Putamen (tissue), 1 donor: ENCODE measurements at regions not wholly inside any gene's neighbourhood (a gene's known extent, or its start where the extent isn't known, plus 50 kb on each side); places are given as distances from the start of the nearest gene placed in this dataset.

ENCODE experiments used
- DNase-seq: peaks from one replicate; pipeline ENCODE4 v3.0.0-alpha.2; 2016; ENCODE audit warnings: low spot score

DNA sequence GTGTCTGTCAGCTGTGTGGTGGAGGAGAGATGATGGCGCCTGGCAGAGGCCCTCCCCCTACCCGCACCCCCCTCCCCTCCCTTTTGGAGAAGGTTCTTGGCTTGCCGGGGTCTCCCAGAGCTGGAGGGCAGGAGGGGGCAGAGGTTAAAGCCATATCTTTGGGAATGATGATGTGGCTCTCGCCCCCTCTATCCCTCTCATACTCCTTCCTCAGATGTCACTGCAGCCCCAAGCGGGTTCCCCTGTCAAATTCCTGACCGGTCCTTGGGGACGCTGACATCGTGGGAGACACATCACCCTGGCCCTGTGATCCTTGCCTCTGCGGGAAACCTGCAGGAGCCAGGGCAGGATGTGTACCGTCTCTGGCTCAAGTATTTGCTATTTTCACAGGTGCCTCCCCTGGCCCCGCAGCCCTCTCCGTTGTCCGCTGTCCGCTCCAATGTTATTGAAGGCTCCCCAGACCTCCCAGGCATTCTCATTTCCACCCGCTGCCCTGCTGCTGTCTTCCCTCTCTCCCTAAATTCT is 109.5 kb downstream of the FOXD1 start:
- peak; percentile 8 for DNase-seq

DNA sequence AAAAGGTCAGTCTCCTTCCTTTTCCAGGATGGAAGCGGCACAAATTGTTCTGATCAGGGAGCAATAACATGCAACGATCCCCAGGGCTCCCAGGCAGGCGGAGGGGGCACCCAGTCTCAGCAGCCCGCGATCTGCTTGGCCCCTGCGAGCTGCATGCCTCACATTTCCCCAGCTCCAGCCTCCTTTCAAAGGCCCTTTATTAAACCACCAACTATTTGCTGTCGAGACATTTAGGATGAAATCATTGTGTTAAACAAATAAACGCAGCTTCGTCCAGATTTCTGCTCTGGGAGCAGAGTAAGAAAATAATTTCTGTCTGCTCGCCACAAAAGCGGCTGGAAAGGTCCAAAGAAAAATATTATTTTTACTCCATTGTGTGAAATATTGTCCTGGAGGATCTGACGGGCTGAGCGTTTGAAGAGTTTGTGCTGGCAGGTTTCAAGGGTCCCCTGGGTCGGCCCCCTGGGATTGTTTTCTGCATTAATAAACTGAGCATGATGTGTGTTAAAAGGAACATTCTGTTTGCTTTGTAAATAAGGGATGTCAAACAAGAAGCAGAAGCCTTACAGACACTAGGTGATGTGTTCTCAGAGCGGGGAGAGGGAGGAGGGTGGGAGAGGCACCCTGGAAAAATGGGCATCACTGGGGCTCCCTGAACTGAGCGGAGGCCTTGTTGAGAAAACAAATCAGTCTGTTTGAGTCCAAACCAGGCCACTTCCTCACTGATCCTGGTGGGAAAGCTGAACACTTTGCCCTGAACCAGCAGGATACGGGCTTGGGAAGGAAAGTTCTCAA is 110.1 kb downstream of the FOXD1 start:
- DNase-seq, result peak; percentile 10

DNA sequence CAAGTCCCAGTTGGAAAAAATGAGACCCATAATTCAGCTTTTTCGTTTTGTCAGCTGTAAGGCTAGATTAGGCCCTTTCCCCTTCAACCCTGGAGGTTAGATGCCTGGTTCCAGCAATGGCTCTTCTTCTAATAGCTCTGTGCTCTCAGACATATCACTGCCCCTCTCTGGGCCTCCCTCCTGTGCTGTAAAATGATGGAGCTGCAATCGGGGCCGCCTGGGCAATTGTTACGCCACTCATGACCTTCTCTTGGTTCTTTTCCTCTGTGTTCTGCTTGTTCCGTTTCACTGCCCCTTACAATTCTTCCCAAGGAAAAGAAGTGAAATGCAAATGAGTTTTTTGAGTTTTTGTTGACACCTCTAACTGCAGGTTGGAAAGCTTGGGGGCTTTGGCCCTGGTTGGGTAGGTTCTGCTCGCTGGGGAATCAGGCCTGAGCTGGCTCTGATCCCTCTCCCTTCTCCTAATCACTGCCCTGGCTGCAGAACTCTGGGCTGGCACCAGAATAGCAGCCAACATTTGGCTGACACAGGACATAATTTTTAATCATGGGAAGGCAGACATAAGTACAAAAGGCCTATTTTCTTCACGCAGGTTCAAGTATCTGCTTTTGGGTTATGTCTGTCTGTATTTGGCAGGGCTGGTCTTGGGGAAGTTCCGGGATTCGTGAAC is 110.9 kb downstream of the FOXD1 start:
- DNase-seq, result no peak

DNA sequence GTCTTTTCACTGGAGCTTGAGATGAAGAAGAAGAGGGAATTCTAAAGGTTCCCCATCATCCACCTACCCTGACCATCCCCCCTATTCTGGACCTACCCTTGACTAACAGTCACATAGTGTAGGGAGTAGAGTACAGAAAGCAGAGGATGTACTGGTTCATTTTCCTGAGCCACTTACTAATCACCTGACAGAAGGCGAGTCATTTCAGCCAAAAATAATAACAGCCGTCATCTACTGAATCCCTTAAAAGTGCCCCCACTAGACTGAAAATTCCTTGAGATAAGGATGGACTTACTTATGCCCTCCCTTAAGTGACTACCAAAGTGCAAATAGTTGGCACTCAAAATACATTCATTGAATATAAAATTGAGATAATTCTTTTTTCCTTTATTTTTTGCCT is 112.2 kb downstream of the FOXD1 start:
- DNase-seq, result no peak

DNA sequence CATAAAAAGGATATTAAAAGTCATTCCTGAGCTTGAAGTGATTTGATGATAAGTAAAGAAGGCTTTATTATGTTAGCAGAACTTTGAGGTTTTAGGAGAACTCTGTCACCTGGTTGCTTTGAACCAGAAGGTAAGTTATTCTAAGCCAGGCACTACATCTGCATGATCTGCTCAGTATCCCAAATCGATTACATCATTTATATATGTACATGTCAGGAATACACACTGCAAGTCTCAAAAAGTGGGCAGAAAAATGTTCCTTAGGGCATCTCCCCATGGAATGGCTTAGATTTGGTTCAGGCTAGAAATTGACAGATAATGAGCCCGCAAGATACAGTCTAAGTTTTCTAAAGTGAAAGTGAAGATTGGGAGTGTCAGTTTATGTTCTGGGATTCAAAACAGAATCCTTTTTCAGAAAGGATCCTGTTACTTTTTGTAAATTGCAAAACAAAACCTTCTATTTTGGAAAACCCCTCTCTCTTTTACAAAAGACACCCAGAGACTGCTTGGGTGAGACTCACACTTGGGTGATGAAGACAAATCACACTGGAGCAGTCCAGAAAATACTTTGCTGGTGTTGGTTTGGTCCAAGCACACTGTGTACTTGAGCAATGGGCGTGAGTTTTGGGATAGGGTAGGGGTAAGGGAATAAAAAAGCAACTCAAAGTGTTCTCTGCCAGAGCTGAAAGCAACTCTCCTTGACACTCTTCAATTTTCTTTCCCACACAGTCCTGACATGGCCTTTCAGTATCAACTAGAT is 114.5 kb downstream of the FOXD1 start:
- no peak for DNase-seq

DNA sequence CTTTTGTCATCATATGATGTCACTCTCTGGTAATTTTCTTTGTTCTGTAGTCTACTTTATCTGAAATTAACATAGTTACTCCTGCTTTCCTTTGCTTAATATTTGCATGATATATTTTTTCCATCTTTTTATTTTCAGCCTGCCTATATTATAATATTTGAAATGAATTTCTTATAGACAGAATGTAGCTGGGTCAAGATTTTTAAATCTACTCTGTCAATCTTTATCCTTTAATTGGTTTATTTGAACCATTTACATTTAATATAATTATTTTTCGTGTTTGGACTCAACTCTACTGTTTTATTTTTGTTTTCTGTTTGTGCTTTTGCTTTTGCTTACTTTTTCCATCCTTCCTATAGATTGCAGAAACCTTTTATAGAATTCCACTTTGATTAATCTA is 118.0 kb downstream of the FOXD1 start:
- DNase-seq, result no peak

DNA sequence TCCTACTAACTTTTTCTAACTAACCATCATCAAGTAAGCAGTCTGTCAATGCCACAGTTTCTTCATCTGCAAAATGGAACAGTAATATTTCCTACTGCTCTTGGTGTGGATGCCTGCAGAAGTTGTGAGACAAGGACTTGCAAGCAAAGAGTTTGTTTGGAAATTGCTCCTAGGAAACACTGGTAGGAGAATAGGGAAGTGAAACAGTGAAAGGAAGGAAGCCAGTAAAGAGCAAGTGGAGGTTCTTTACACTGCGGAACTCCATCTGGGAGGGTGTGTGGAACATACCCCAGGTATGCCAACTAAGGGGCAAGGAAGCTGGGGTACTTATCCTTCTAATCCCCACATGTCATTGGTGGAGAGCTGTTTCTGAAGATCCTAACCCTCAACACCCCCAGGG is 119.9 kb downstream of the FOXD1 start:
- no peak for DNase-seq

DNA sequence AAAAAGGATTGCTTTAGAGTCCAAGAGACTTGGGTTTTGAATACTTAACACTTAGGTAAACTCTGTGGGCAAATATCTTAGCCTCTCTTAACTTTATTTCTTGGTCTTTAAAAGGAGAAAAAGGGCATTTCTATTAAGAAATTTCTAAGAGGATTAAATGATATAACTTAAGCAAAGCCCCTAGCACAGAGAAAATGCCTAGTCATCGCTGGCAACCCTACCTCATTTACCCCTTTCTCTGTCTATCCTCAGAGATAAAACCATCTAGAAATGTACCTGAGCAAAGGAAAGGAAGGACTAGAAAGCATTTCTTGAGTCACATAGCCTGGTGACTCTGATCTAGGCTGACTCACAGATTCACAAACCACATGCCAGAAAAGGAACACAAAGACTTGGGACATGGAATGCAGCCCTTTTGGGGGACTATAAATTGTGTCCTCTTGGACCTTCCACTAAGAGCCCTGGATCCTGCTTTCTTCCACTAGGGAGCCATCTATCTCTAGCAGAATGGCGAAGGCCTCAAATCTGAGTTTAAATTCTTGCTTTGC is 120.6 kb downstream of the FOXD1 start:
- no peak for DNase-seq

DNA sequence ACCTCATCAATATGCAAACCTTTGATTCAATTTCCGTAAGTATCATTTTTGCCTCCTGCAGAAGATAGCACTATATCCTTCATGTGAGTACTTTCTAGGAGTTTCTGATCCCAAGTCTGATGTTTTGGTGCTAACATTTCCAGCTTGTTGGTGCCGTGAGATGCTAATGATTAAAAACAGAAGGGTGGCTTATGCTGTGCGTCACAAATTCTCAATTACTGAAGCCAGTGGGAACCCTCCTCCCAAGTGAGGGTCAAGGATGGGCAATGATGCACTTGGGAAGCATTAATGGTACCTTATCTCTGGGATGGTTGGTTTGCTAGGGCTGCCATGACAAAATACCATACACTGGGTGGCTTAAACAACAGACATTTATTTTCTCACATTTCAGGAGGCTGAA is 123.0 kb downstream of the FOXD1 start:
- DNase-seq, result no peak

DNA sequence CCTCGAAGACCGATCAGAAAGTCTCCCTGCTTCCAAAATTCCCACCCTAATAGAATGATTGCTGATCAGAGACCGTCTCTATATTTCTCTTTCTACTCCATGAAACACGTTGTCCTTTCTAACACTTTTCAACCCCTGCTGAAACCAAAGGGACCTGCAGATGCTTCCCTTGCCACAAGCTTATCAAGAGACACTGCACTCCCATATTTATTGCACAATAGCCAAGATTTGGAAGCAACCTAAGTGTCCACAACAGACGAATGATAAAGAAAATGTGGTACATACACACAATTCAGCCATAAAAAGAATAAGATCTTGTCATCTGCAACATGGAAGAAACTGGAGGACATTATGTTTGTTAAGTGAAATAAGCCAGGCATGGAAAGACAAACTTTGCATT is 125.1 kb downstream of the FOXD1 start:
- DNase-seq, result no peak

DNA sequence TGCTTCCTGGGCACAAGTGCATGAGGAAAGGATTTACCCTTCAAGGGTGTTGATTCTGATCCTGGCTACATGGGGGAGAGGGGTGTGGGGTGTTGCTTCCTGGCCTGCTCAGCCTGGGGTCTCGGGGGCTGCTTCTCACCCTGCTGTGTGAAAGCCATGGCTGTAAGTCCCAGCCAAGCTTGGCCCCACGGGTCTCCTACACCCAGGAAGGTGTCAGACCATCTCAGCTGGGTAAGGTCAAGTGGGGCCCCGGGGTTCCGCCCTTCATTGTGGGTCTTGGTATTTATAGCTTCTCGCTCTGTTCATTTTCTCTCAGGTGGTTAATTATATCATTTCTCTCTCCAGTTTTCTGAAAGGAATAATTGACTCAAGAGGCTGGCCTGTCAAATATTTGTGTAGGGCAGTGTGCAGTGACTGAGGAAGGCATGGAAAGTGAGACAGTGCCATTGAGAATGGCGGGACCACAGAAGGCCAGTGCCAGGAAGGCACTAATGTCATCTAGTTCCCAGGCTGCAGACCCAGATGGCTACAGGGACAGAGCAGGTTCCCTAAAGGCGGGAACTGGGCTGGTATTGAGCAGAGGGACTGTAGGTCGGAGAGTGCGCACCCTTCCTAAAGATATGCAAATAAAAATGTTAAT is 126.0 kb downstream of the FOXD1 start:
- no peak for DNase-seq

DNA sequence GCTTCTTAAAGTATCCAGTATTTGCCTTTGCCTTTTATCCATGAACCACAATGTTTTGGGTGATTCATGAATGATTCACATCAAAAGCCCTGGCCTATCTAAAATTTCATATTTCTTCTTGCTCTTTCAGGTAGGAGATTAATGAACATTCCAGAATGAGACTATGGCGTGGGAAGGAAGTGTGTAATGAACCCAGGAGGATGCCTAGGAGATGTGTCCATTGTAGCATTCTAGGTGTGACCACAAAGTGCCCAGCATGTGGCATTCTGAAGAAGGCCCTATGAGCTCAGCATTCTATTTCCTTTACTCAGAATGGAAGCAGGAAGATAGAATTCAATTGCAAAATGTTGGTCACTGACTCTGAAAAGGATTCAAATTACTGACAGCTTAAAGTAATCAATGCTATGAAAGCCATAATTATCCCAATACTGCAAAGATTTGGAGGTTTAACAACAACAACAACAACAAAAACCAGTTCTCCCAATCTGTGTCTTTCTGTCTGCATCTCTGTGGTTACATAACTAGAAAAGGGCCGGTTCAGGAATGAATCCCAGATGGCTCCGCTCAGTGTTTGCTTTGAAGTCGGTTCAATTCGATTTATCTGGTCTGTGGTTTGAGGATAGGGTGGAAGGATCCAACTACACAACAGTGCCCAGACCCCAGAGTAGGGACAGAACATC is 126.7 kb downstream of the FOXD1 start:
- no peak for DNase-seq

DNA sequence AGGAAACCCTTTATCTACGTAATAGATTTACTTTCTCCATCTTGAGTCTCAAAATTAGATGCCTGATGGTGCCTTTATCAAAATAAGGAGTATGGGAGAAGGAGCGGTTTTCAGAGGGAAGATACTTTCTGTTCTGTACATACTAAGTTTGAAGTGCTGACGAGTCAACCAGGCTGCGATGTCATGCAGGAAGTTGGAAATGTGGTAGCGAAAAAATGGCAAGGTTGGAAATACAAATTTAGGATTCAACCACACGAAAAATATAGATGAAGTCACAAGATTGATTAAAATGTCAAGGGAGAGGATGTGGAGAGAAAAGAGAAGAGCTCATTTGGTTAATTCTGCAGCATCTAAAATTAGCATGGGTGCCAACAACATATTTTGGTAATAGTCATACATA is 129.5 kb downstream of the FOXD1 start:
- DNase-seq, result no peak

DNA sequence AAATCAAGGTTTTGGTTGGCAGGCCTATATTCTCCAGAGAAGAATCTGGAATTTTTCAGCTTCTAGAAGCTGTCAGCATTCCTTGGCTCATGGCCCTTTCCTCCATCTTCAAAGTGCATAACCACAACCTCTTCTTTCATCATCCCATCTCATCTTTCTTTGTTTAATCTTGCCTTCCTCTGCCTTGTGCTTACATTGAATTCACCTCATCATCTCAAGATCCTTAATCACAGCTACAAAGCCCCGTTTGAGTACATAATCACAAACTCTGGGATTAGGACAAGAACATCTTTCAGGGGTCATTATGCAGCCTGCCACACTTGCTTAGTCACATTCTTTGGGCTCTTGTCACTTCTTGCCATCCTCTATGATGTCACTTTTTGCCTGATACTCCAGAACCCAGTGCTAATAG is 130.3 kb downstream of the FOXD1 start:
- DNase-seq, result no peak

DNA sequence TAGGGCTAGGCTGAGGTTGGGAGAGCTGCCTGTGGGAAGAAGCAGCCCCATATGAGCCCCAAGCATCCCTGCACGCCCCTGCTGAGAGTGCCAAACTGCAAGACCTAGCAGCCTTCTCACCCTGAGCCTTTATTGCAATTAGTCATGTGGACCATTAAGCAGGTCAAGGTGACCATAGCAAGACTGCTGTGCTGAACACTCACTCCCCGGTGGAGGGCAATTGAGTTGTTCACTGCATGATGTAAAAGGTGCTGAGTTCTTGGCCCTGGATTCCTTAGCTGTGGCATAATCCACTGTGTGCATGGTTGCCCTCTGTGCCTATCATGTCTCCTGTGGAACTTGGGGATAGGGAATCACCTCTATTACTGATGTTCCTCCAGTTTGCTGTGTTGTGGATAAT is 131.1 kb downstream of the FOXD1 start:
- no peak for DNase-seq

DNA sequence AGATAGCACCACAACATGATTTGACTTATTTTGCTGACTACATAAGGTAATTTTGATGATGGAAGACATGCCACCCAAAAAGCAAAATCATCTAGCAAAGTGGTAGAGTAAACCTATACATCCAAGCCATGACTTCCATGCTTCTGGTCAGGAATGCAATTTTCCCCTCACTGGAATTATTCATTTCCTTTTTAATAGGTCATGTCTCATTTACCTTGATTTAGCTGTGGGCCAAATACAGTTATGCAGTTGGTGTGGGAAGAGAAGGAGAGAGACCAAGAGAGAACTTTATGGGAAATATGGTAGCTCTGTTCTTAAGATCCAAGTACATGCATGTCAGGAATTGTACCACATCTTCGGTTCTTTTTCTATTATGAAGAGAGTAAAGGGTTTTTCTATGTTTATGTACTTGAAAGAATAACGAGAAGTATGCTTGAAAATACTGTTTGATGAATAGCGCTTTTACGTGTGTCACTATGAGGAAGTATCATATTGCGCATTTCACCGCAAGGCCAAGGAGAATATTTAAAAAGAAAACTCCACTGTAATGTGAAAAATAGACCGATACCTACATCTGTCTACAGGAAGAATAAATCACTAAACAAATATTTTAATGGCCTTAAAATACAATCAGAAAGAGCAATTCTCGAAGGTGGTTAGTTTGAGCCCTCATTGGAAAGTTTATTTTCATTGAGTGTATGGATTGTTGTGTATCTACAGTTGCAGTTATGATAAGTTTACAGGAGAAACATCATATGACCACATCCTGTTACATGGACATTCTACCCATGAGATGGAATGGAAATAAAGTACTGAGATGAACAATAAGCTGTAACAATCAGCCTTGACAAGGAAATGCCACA is 134.0 kb downstream of the FOXD1 start:
- DNase-seq, result no peak

DNA sequence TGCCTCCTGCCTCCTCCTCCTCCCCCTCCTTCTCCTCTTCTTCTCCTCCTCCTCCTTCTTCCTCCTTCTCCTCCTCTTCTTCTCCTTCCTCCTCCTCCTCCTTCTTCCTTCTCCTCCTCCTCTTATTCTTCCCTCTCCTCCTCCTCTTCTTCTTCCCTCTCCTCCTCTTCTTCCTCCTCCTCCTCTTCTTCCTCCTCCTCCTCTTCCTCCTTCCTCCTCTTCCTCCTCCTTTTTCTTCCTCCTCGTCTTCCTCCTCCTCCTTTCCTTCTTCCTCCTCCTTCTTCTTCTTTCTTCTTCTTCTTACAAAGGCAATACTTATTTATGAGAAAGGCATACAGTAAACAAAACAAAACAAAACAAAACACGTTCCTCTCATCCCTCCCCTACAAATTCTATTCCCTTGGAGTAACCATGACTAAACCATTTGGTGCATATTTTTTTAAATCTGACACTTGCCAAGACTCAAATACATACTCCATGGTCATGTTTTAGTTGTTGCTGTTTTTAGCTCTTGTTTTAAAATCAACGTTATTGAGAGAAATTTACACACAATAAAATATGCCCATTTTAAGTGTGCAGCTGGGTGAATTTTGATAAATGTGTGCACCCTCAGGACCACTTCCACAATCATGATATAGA is 135.6 kb downstream of the FOXD1 start:
- no peak for DNase-seq

DNA sequence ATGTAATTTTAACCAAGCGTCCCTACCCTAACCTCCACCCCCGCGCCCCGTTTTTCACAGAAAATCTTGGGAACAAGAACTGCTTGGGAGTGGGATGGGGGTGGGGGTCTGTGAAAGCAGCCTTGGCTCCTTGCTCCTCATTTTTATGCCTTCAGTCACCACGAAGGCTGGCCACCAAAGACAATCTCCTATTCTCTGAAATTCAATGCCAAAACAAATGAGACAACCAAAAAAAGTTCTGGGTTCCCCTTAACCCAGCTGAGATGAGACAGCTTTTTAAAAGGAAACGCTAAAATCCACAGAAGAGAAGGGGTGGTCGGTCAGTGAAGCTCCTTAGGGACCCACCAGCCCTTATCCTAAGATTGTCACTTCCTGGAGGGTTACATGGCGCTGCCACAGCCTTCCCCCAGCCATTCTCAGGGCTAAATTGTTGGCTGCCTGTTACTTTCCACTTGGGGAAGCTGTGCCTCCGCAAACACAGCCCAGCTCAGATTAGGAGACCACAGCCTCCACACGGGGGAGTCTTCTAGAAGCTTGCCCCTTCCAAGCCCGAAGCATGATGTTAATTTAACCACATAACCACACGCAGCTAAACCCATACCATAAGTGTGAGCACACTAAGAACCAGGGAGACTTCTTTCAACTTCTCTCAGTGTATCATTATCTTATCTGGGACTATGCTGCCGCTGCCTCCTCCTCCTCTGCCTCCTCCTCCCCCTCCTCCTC is 136.3 kb downstream of the FOXD1 start:
- DNase-seq, result no peak
